ENCODE measurements at regions not wholly inside any gene's neighbourhood (a gene's known extent, or its start where the extent isn't known, plus 50 kb on each side); places are given as distances from the start of the nearest gene placed in this dataset.

GRCh38 chr14:98501335-98501734 is 770.7 kb downstream of the BCL11B start:
- Histone ChIP-seq H4K20me1 (ENCODE audit: insufficient read depth) (no peaks in the 10 kb centered on the region), H2AFZ (ENCODE audit: low read depth) (no peak overlapping the region), H3K9ac (no peak overlapping the region), H3K36me3 (replicated peaks in 1 of 2; ENCODE audit: control insufficient read depth in 1 of 2, insufficient read depth in 2 of 2, low read length in 1 of 2) (no peaks in the 10 kb centered on the region), H3K4me2 (no peak overlapping the region), H3K27me3 (ENCODE audit: insufficient read depth) (no peaks in the 10 kb centered on the region), H3K79me2 (ENCODE audit: insufficient read depth) (no peaks in the 10 kb centered on the region), H3K4me1 (ENCODE audit: control insufficient read depth in 1 of 2, insufficient read depth in 2 of 2, low read depth in 1 of 2, low read length in 1 of 2) (no peaks in the 10 kb centered on the region), H3F3A (replicated peaks; ENCODE audit: insufficient read depth) (no peaks in the 10 kb centered on the region), H3K9me3 (no peaks in the 10 kb centered on the region), H3K27ac (ENCODE audit: low read depth in 2 of 2, low read length in 1 of 2) (no peak overlapping the region), H3K4me3 (ENCODE audit: low read depth in 2 of 2, low read length in 1 of 2) (no peak overlapping the region), H3K9me2 (no peaks in the 10 kb centered on the region)
- POLR2A ChIA-PET = no interaction called here
- no peak for DNase-seq
- CTCF ChIA-PET = no interaction called here
- WGBS (ENCODE audit: low lambda C conversion rate) = 3% methylated on average over 7 of the region's 7 CpGs
- no peak for TF ChIP-seq GATA2 (CRISPR knock-in tag; IDR thresholded peaks at IDR 0.05)
- TF ChIP-seq NFIC (IDR thresholded peaks at IDR 0.05; ENCODE audit: borderline replicate concordance) = no peak
- TF ChIP-seq RFX5 (IDR thresholded peaks at IDR 0.05; ENCODE audit: low read length) = no peak
- no peak for TF ChIP-seq EZH2phosphoT487 (IDR thresholded peaks at IDR 0.05; ENCODE audit: borderline replicate concordance, low read depth)
- no peak for TF ChIP-seq FOXJ3 (CRISPR knock-in tag; IDR thresholded peaks at IDR 0.05)
- TF ChIP-seq ZBTB33 (IDR thresholded peaks at IDR 0.05; ENCODE audit: borderline replicate concordance, low read depth) = no peak
- TF ChIP-seq GABPA (IDR thresholded peaks at IDR 0.05; ENCODE audit: low read depth) = no peak
- TF ChIP-seq TCF12 (IDR thresholded peaks at IDR 0.05) = no peak
- TF ChIP-seq RXRA (IDR thresholded peaks at IDR 0.05; ENCODE audit: borderline replicate concordance, low read depth) = no peak

GRCh38 chr14:98501836-98502235 is 770.2 kb downstream of the BCL11B start:
- Histone ChIP-seq H3K27me3 (ENCODE audit: insufficient read depth) (no peaks in the 10 kb centered on the region), H3K4me1 (ENCODE audit: control insufficient read depth in 1 of 2, insufficient read depth in 2 of 2, low read depth in 1 of 2, low read length in 1 of 2) (no peaks in the 10 kb centered on the region), H3K36me3 (replicated peaks in 1 of 2; ENCODE audit: control insufficient read depth in 1 of 2, insufficient read depth in 2 of 2, low read length in 1 of 2) (no peaks in the 10 kb centered on the region), H3K79me2 (ENCODE audit: insufficient read depth) (no peaks in the 10 kb centered on the region), H3F3A (replicated peaks; ENCODE audit: insufficient read depth) (no peaks in the 10 kb centered on the region), H4K20me1 (ENCODE audit: insufficient read depth) (no peaks in the 10 kb centered on the region), H2AFZ (ENCODE audit: low read depth) (no peak overlapping the region), H3K9ac (no peak overlapping the region), H3K4me2 (no peak overlapping the region), H3K4me3 (ENCODE audit: low read depth in 2 of 2, low read length in 1 of 2) (no peak overlapping the region), H3K27ac (ENCODE audit: low read depth in 2 of 2, low read length in 1 of 2) (no peak overlapping the region), H3K9me2 (no peaks in the 10 kb centered on the region), H3K9me3 (no peaks in the 10 kb centered on the region)
- CTCF ChIA-PET = no interaction called here
- DNase-seq = no peak
- TF ChIP-seq PBX3 (IDR thresholded peaks at IDR 0.05) = no peak
- no peak for TF ChIP-seq REST (IDR thresholded peaks at IDR 0.05; ENCODE audit: low read depth, low read length)
- no peak for TF ChIP-seq POLR2AphosphoS5 (IDR thresholded peaks at IDR 0.05; ENCODE audit: low read depth, low read length)
- TF ChIP-seq EZH2phosphoT487 (IDR thresholded peaks at IDR 0.05; ENCODE audit: borderline replicate concordance, low read depth) = no peak
- TF ChIP-seq MAX (IDR thresholded peaks at IDR 0.05; ENCODE audit: low read depth) = no peak
- no peak for TF ChIP-seq SIN3A (IDR thresholded peaks at IDR 0.05; ENCODE audit: borderline replicate concordance, low read depth, low read length)
- TF ChIP-seq USF1 (IDR thresholded peaks at IDR 0.05; ENCODE audit: borderline replicate concordance, low read depth) = no peak
- TF ChIP-seq CHD2 (IDR thresholded peaks at IDR 0.05; ENCODE audit: low read length, partially characterized antibody) = no peak
- TF ChIP-seq ZBTB33 (IDR thresholded peaks at IDR 0.05; ENCODE audit: borderline replicate concordance, low read depth) = no peak
- no peak for TF ChIP-seq FOXM1 (IDR thresholded peaks at IDR 0.05; ENCODE audit: low read depth)
- TF ChIP-seq TCF12 (IDR thresholded peaks at IDR 0.05) = no peak
- no peak for TF ChIP-seq RCOR1 (IDR thresholded peaks at IDR 0.05; ENCODE audit: low read length)
- TF ChIP-seq RAD21 (IDR thresholded peaks at IDR 0.05; ENCODE audit: low read length) = no peak
- POLR2A ChIA-PET = no interaction called here
- WGBS (ENCODE audit: low lambda C conversion rate) = 0% methylated on average over 4 of the region's 4 CpGs

Measured in SK-N-SH (cell line).